ENCODE measurements at regions not wholly inside any gene's neighbourhood (a gene's known extent, or its start where the extent isn't known, plus 50 kb on each side); places are given as distances from the start of the nearest gene placed in this dataset.
"Not testable (repeated sequence)": the region's sequence is repeated elsewhere in the genome, so short reads cannot be mapped to it uniquely, and the experiment has no call there.

DNA sequence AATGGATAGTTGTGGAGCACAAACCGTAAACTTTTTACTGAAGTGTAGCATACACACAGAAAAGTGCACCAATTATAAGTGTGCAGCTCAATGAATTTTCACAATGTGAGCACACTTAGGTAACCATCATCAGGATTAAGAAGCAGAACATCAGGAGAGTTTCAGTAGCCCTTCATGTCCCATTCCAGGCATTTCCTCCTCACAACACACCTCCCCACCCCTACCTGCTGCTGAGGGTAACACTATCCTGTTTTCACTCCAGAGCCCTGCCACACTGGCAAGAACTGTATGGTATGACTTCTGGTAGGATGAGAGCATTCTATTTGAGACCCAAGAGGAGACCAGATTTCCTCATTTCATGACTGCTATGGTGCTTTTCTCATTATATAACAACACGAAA, 166.5 kb downstream of the PPP1R3A start:
- TF ChIP-seq, protein P1, sequence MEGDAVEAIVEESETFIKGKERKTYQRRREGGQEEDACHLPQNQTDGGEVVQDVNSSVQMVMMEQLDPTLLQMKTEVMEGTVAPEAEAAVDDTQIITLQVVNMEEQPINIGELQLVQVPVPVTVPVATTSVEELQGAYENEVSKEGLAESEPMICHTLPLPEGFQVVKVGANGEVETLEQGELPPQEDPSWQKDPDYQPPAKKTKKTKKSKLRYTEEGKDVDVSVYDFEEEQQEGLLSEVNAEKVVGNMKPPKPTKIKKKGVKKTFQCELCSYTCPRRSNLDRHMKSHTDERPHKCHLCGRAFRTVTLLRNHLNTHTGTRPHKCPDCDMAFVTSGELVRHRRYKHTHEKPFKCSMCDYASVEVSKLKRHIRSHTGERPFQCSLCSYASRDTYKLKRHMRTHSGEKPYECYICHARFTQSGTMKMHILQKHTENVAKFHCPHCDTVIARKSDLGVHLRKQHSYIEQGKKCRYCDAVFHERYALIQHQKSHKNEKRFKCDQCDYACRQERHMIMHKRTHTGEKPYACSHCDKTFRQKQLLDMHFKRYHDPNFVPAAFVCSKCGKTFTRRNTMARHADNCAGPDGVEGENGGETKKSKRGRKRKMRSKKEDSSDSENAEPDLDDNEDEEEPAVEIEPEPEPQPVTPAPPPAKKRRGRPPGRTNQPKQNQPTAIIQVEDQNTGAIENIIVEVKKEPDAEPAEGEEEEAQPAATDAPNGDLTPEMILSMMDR (IDR thresholded peaks at IDR 0.05; ENCODE audit: unreplicated experiment): no peak
- POLR2A ChIA-PET: no interaction called here
- H3K36me3 Mint-ChIP-seq (ENCODE audit: insufficient read depth, unreplicated experiment): no peaks in the 10 kb centered on the region

DNA sequence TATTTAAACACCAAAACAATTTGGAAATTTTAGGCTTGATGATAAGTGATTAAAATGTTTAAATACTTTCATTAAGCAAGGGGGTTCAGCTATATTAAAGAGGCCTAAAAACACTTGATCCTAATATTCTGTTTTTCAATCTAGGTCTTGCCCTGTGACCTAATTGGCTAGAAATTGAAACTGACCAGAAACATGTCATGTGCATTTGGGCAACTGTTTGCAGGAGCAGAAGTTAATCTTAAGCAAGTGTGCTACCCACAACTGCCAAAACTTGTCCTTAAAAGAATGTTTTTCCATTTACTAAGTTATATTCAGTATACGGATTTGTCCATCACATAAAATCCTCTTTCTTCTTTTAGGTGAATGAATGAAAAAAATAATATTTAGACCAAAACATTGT, 167.3 kb downstream of the PPP1R3A start:
- BruUV-seq (replicated peaks): no TSS peak
- DNase-seq (ENCODE audit: unreplicated experiment): no peak
- Mint-ChIP-seq H3K4me1 (ENCODE audit: insufficient read depth, unreplicated experiment) (no peaks in the 10 kb centered on the region), H3K27me3 (ENCODE audit: insufficient read depth, unreplicated experiment) (peaks cover 15% of the 10 kb centered on the region), H3K9me3 (ENCODE audit: unreplicated experiment) (no peaks in the 10 kb centered on the region), H3K36me3 (ENCODE audit: insufficient read depth, unreplicated experiment) (no peaks in the 10 kb centered on the region), H3K27ac (ENCODE audit: low read depth, unreplicated experiment) (no peak overlapping the region), H3K4me3 (ENCODE audit: unreplicated experiment) (no peak overlapping the region)
- POLR2A ChIA-PET: no interaction called here
- TF ChIP-seq, protein P1 (IDR thresholded peaks at IDR 0.05; ENCODE audit: unreplicated experiment): no peak
- CTCF ChIA-PET: no interaction called here
- intact Hi-C loops (cut with micrococcal nuclease): no loop called here

More for the DNA sequence above, 166.5 kb downstream of the PPP1R3A start:
- H3K4me1 Mint-ChIP-seq (ENCODE audit: insufficient read depth, unreplicated experiment): no peaks in the 10 kb centered on the region
- no peak overlapping the region for H3K4me3 Mint-ChIP-seq (ENCODE audit: unreplicated experiment)
- CTCF ChIA-PET: no interaction called here
- no TSS peak for BruUV-seq (replicated peaks)
- intact Hi-C loops (cut with micrococcal nuclease): no loop called here
- DNase-seq (ENCODE audit: unreplicated experiment): no peak
- H3K9me3 Mint-ChIP-seq (ENCODE audit: unreplicated experiment): no peaks in the 10 kb centered on the region
- H3K27me3 Mint-ChIP-seq (ENCODE audit: insufficient read depth, unreplicated experiment): peaks cover 17% of the 10 kb centered on the region
- no peak overlapping the region for H3K27ac Mint-ChIP-seq (ENCODE audit: low read depth, unreplicated experiment)

DNA sequence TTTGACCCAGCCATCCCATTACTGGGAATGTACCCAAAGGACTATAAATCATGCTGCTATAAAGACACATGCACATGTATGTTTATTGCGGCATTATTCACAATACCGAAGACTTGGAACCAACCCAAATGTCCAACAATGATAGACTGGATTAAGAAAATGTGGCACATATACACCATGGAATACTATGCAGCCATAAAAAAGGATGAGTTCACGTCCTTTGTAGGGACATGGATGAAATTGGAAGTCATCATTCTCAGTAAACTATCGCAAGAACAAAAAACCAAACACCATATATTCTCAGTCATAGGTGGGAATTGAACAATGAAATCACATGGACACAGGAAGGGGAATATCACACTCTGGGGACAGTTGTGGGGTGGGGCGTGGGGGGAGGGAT, 170.4 kb downstream of the PPP1R3A start:
- H3K4me1 Mint-ChIP-seq (ENCODE audit: insufficient read depth, unreplicated experiment); intact Hi-C loops (cut with micrococcal nuclease); H3K9me3 Mint-ChIP-seq (ENCODE audit: unreplicated experiment); POLR2A ChIA-PET; H3K27ac Mint-ChIP-seq (ENCODE audit: low read depth, unreplicated experiment); DNase-seq (ENCODE audit: unreplicated experiment); BruUV-seq (replicated peaks); H3K36me3 Mint-ChIP-seq (ENCODE audit: insufficient read depth, unreplicated experiment); H3K4me3 Mint-ChIP-seq (ENCODE audit: unreplicated experiment); CTCF ChIA-PET: not testable (repeated sequence)
- peaks cover 15% of the 10 kb centered on the region for H3K27me3 Mint-ChIP-seq (ENCODE audit: insufficient read depth, unreplicated experiment)

DNA sequence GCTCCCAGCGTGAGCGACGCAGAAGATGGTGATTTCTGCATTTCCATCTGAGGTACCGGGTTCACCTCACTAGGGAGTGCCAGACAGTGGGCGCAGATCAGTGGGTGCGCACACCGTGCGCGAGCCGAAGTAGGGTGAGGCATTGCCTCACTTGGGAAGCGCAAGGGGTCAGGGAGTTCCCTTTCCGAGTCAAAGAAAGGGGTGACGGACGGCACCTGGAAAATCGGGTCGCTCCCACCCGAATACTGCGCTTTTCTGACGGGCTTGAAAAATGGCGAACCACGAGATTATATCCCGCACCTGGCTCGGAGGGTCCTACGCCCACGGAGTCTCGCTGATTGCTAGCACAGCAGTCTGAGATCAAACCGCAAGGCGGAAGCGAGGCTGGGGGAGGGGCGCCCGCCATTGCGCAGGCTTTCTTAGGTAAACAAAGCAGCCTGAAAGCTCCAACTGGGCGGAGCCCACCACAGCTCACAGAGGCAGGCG, 175.8 kb downstream of the PPP1R3A start:
- DNase-seq (ENCODE audit: unreplicated experiment); POLR2A ChIA-PET; H3K9me3 Mint-ChIP-seq (ENCODE audit: unreplicated experiment); intact Hi-C loops (cut with micrococcal nuclease); H3K36me3 Mint-ChIP-seq (ENCODE audit: insufficient read depth, unreplicated experiment); H3K4me1 Mint-ChIP-seq (ENCODE audit: insufficient read depth, unreplicated experiment); BruUV-seq (replicated peaks); H3K27me3 Mint-ChIP-seq (ENCODE audit: insufficient read depth, unreplicated experiment); CTCF ChIA-PET; H3K4me3 Mint-ChIP-seq (ENCODE audit: unreplicated experiment); H3K27ac Mint-ChIP-seq (ENCODE audit: low read depth, unreplicated experiment): not testable (repeated sequence)

DNA sequence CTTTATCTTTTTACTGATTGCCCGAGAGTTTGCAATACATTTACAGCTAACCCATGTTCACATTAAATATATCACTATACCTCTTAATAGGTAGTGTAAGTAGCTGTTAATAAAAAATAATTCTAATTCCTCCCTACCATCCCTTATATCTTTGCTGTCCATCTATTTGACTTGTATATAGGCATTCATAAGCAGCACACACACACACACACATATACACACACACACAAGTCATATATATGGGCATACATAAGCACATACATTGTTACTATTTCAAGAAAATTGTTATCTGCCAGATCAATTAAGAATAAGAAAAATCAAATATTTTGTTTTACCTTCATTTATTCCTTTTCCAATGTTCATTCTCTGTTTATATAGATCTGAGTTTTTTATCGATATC, 176.4 kb downstream of the PPP1R3A start:
- Mint-ChIP-seq H3K27me3 (ENCODE audit: insufficient read depth, unreplicated experiment) (no peaks in the 10 kb centered on the region), H3K4me1 (ENCODE audit: insufficient read depth, unreplicated experiment) (no peaks in the 10 kb centered on the region)
- intact Hi-C loops (cut with micrococcal nuclease): no loop called here

More for the DNA sequence above, 176.4 kb downstream of the PPP1R3A start:
- no peak overlapping the region for H3K27ac Mint-ChIP-seq (ENCODE audit: low read depth, unreplicated experiment)
- no peak overlapping the region for H3K4me3 Mint-ChIP-seq (ENCODE audit: unreplicated experiment)
- no peaks in the 10 kb centered on the region for H3K9me3 Mint-ChIP-seq (ENCODE audit: unreplicated experiment)
- H3K36me3 Mint-ChIP-seq (ENCODE audit: insufficient read depth, unreplicated experiment): no peaks in the 10 kb centered on the region
- DNase-seq (ENCODE audit: unreplicated experiment): no peak
- ChIA-PET POLR2A (no interaction called here), CTCF (no interaction called here)
- BruUV-seq (replicated peaks): no TSS peak
- TF ChIP-seq, protein P1 (IDR thresholded peaks at IDR 0.05; ENCODE audit: unreplicated experiment): no peak
